GM21515 (cell line): ENCODE measurements at regions not wholly inside any gene's neighbourhood (a gene's known extent, or its start where the extent isn't known, plus 50 kb on each side); places are given as distances from the start of the nearest gene placed in this dataset.
"Not testable (repeated sequence)": the region's sequence is repeated elsewhere in the genome, so short reads cannot be mapped to it uniquely, and the experiment has no call there.

Source experiments
- ATAC-seq: cut with Tn5 transposase; IDR thresholded peaks from one replicate; pipeline ENCODE4 v1.9.1; 2021; ENCODE audit not compliant: unreplicated experiment

- ATAC-seq: no peak
Observed at GRCh38 chr20:1845163-1845523, 50.1 kb upstream of the SIRPA start.

DNA sequence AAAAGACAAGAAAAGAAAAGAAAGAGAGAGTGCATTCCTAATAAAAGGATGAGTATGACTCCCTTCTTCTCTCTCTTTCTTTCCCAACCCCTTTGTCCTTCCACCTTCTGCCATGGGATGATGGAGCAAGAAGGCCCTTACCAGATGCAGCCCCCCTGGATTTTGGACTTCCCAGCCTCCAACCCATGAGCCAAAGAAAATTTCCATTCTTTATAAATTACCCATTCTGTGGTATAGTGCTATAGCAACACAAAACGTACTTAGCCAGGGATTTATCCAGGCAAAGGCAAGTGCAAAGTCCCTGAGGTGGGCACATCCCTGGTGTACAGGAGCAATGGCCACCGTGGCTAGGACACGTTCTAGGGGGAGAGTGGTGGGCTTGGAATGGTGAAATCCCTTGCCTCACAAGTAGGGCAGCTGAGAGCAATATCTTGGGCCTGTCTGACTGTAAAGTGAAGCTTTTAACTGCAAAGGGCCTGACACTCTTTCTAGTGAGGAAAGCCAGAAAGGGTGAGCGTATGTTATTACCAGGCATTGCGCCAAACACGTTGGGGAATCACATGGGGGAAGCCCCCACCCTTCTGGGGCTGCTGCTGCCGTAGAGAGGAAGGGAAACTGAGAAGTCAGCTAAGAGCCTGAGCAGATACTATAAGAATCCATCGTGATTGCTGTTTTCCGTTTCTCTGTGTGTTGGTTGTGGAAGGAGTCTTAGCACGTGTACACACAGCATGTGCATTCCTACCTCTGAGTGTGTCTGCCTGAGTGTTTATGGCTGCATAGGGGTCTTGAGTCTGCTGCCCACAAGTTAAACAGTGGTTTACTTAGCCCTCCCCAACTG lies 50.7 kb upstream of the SIRPA start:
- ATAC-seq: peak; percentile 91

- ATAC-seq: no peak
Observed at GRCh38 chr20:1842281-1842680, 52.9 kb upstream of the SIRPA start.

DNA sequence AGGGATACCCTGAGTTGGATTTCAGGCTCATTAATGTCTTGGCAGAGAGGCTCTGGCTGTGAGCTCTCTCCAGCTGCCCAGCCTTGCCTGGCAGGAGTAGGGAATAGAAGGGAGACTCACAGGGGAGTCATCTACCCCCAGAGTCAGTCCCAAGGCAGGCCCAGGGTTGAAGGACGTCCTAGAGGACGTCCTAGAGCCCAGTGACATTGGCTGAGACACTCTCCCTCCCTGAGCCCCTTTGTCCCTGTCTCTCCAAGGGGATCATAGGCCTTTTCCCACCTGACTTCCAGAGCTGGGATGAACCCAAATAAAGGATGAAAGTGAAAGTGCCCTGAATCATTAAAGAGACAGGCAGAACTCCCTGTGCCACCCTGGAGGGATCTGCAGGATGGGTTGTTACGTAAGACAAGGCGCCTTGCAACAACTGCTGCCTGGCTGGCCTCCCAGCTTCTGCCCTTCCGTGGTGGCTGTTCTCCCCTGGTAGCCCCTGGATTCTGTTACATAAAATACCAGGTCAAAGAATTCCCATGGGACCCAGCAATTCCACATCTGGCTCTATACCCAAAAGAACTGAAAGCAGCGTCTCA lies 53.6 kb upstream of the SIRPA start:
- no peak for ATAC-seq

DNA sequence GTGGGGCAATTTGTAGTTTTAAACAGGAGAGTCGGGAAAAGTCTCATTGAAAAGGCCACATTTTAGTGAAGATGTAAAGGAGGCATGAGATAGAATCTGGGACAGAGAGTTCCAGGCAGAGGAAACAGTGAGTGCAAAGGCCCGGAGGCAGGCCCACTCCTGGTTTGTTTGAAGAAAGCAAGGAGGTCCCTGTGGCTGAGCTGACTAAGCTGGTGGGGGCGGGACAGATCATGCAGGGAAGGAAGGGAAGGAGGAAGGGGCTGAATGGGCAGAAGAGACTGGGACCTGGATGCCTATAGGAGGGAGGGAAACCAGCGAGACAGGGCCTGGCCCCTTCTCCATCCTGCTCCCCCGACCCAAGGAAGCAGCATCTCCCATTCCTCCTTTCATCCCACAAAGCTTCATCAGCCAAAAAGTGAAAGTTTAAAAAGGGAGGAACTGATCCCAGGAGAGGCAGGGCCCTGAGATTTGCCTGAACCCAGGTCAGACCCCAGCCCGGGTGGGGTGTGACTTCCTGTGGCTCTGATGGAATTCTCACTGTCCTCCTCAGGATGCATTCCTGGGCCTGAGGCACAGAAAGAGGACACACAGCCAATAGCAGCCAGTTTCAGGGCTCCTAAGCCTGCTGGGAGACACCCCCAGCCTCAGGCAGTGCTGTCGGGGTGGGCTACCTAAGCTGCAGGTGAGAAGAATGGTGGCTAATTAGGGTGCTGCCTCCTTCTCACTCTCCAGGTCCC lies 54.2 kb upstream of the SIRPA start:
- no peak for ATAC-seq

GRCh38 chr20:1839376-1840317 lies 55.6 kb upstream of the SIRPA start:
- ATAC-seq: not testable (repeated sequence)

- no peak for ATAC-seq
Observed at GRCh38 chr20:1838556-1839279, 56.5 kb upstream of the SIRPA start.

- ATAC-seq: no peak
Observed at GRCh38 chr20:1835186-1836035, 59.8 kb upstream of the SIRPA start.

DNA sequence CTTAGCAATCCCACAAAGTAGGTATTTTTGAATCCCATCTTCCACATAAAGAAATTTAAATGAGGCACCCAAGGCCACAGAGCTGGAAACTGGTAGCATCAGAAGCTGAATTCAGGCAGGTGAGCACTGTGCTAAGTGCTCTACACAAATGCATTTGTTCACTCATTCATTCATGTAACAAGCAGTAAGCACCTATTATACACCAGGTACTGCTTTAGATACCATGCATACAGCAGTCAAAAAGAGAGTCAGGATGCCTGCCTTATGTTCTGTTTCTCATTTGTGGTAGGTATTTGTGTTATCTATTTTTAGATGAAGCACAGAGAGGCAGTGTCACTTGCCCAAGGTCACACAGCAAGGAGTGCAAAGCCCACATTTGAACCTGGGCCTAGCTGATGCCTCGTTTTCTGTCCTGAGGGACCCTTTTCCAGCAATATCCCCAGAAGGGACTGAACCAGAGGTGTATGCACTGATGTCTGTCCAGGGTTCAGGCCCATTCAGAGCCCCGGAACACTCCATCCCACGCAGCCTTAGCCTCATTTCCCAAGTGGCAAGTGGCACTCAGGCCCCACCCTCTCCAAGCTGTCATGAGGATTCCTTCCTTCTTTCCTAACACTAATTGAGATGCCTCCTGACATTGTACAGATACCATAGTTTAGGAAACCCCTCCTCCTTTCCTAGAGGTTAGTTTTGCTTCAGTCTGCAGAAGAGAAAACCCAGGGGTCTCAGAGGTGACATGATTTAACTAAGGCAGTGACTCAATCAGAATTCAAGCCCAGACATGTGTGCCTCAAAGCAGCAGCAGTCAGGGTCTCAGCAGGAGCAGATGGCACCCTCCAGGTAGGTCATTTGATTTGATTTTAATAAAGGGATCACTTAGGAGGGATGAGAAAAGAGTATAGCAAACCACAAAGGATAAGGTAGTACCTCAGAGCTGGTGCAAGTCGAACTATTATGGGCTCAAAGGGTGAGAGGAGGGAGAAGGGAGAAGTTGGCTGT lies 61.2 kb upstream of the SIRPA start:
- no peak for ATAC-seq

- ATAC-seq: no peak
Observed at GRCh38 chr20:1833216-1833615, 62.0 kb upstream of the SIRPA start.

GRCh38 chr20:1832634-1833033 lies 62.6 kb upstream of the SIRPA start:
- ATAC-seq: no peak

DNA sequence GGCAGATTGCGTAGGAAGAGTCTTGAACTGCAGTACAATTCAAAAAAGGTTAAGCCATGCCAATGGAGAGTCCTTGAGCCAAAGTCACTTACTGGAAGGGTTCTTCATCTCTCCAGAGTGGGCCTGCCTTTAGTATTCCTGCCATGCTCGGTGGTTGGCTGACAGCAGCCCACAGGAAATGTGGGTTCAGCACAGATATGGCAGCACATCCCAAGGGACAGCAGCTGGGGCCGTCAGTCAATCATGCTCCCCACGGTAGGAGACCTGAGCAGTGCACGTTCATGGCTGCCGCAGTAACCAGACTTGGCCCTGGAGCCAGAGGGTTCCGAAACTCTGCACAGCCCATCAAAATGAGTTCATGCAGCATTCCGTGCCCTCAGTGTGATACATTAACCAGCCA lies 63.6 kb upstream of the SIRPA start:
- ATAC-seq: no peak

- no peak for ATAC-seq
Observed at GRCh38 chr20:1831096-1831495, 64.1 kb upstream of the SIRPA start.

DNA sequence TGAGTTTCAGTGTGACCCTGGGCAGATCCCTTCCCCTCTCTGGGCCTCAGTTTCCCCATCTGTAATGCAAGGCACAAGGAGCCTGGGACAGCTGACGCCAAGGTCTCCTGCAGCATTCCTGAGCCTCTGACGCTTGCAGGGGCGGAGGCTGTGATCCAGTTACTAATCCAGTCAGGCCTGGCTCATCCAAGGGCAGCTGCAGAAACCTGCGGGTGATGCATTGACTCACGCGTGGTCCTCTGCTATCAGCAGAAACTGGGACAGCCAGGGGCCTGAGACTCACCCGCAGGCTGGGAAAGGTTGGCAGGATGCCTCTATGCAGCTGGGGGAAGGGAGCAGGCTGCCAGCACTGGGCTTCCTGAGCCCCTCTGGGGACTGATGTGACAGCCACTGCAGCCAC lies 65.0 kb upstream of the SIRPA start:
- no peak for ATAC-seq

GRCh38 chr20:1829531-1829930 lies 65.7 kb upstream of the SIRPA start:
- no peak for ATAC-seq

GRCh38 chr20:1828786-1829131 lies 66.4 kb upstream of the SIRPA start:
- ATAC-seq: no peak

- ATAC-seq: no peak
Observed at GRCh38 chr20:1827974-1828785, 67.0 kb upstream of the SIRPA start.
